Ovary (tissue), 3 donors: ENCODE measurements at regions not wholly inside any gene's neighbourhood (a gene's known extent, or its start where the extent isn't known, plus 50 kb on each side); places are given as distances from the start of the nearest gene placed in this dataset.

Experiments
- POLR2A ChIP-seq: fragments of 450-650 bp; IDR thresholded peaks from one replicate; pipeline ENCODE4 v1.6.1; 2017; ENCODE audit warnings: antibody characterized with exemption, mild to moderate bottlenecking, moderate library complexity
- TF ChIP-seq, protein P1 (sequence below), 3 donors: fragments of 450-650 bp in 2 of 3; fragments of 200-600 bp in 1 of 3; IDR thresholded peaks; one replicate each; pipeline versions ENCODE4 v1.5.1 to v1.8.0; 2016 to 2022; ENCODE audit warnings: antibody characterized with exemption in 3 of 3, mild to moderate bottlenecking in 1 of 3
- donor health status: DM: no; HTN: no; CAD: no.

DNA sequence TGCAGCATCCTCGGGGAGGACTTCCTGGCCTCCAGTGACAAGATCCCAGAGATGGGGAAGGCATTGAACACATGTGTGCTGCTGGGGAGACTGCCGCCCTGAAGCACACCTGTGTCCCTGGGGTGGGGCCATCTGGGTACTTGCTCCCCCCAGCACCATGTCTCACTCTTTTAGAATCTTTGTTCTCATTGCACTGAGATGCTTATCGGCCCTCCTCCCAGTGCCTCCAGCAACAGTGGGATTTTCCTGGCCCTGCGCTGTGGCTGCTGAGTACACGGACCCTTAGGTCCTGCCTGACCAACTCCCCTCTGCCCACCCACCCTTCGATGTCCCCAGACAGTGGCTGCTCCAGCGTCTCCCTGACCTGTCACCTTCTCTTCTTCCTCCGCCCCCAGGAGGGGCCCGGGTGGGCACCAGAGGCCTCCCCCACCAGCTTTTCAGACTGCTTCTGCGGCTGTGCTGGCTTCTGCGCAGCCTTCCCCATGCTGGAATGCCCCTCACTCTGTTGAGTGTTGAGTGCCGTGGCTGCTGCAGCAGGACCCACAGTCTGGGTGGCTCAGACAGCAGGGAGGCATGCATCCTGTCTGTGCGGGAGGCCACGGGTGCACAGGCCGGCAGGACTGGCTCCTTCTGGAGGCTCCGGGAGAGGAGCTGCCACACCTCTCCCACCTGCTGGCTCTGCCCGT is 145.9 kb upstream of the IRX2 start:
- TF ChIP-seq, protein P1, sequence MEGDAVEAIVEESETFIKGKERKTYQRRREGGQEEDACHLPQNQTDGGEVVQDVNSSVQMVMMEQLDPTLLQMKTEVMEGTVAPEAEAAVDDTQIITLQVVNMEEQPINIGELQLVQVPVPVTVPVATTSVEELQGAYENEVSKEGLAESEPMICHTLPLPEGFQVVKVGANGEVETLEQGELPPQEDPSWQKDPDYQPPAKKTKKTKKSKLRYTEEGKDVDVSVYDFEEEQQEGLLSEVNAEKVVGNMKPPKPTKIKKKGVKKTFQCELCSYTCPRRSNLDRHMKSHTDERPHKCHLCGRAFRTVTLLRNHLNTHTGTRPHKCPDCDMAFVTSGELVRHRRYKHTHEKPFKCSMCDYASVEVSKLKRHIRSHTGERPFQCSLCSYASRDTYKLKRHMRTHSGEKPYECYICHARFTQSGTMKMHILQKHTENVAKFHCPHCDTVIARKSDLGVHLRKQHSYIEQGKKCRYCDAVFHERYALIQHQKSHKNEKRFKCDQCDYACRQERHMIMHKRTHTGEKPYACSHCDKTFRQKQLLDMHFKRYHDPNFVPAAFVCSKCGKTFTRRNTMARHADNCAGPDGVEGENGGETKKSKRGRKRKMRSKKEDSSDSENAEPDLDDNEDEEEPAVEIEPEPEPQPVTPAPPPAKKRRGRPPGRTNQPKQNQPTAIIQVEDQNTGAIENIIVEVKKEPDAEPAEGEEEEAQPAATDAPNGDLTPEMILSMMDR (IDR thresholded peaks at IDR 0.05) = no peak
- TF ChIP-seq POLR2A = no peak
